ENCODE measurements at regions not wholly inside any gene's neighbourhood (a gene's known extent, or its start where the extent isn't known, plus 50 kb on each side); places are given as distances from the start of the nearest gene placed in this dataset.

- TF ChIP-seq MAX (IDR thresholded peaks at IDR 0.05): no peak
- TF ChIP-seq ATF3 (IDR thresholded peaks at IDR 0.05): no peak
- TF ChIP-seq TAF1 (conservative IDR thresholded peaks at IDR 0.05): no peak
- no peak for TF ChIP-seq YY1 (IDR thresholded peaks at IDR 0.05)
- TF ChIP-seq GABPA (IDR thresholded peaks at IDR 0.05 in 1 of 2, conservative IDR thresholded peaks at IDR 0.05 in 1 of 2): no peak
- TF ChIP-seq EGR1 (IDR thresholded peaks at IDR 0.05; ENCODE audit: low read depth in 2 of 2): no peak
- no peak for TF ChIP-seq CTCF (IDR thresholded peaks at IDR 0.05; ENCODE audit: low read depth, low read length, missing input control)
- TF ChIP-seq JUND (IDR thresholded peaks at IDR 0.05): no peak
- TF ChIP-seq SP1 (IDR thresholded peaks at IDR 0.05): no peak
- TF ChIP-seq REST (IDR thresholded peaks at IDR 0.05): no peak
Measured at GRCh38 chr14:22397221-22397737, 191.7 kb downstream of the DAD1 start.

Data from liver (tissue), 3 donors.